ENCODE measurements at regions not wholly inside any gene's neighbourhood (a gene's known extent, or its start where the extent isn't known, plus 50 kb on each side); places are given as distances from the start of the nearest gene placed in this dataset.

GRCh38 chr4:138680256-138680655 is 335.3 kb upstream of the NOCT start:
- TF ChIP-seq CTCF (IDR thresholded peaks at IDR 0.05) (no peak), POLR2AphosphoS5 (IDR thresholded peaks at IDR 0.05) (no peak), POLR2A (IDR thresholded peaks at IDR 0.05) (no peak)
